GM19397 (cell line): ENCODE measurements at regions not wholly inside any gene's neighbourhood (a gene's known extent, or its start where the extent isn't known, plus 50 kb on each side); places are given as distances from the start of the nearest gene placed in this dataset.

Source experiments
- ATAC-seq: cut with Tn5 transposase; IDR thresholded peaks from one replicate; pipeline ENCODE4 v1.9.1; 2021; ENCODE audit warnings: mild to moderate bottlenecking, moderate library complexity; ENCODE audit not compliant: unreplicated experiment

DNA sequence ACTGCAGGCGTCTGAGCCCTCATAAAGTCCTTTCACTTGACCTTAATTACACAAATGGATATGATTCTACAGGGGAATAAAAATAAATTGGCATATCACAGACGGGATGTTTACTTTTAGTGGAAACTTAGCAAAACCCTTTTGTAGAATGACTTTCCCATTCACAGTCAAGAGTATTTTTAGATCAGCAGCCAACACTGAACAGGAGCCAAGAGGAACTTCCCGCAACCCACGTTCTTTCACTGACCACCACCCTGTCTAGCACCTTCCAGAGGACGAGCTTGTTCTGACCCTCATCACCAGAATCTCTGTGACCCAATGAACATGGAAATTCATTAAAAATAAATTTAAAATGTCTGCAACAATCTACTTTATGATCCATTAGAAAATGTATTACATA lies 119.0 kb upstream of the SNTG2 start:
- no peak for ATAC-seq

DNA sequence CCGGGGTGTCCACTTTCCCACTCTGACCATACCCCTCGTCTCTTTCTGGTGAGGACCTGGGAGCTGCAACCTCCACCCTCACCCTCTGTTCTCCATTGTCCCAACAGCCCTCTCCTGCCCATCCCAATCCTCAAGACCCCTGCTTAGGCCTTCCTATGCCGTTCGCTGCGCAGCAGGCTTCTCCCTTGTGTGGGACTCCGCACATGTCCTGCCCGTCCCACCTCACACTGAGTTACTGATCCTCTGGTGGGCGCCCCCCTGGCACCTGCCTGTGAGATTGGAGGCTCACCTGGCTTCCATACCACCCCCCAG lies 119.5 kb upstream of the SNTG2 start:
- ATAC-seq = no peak

DNA sequence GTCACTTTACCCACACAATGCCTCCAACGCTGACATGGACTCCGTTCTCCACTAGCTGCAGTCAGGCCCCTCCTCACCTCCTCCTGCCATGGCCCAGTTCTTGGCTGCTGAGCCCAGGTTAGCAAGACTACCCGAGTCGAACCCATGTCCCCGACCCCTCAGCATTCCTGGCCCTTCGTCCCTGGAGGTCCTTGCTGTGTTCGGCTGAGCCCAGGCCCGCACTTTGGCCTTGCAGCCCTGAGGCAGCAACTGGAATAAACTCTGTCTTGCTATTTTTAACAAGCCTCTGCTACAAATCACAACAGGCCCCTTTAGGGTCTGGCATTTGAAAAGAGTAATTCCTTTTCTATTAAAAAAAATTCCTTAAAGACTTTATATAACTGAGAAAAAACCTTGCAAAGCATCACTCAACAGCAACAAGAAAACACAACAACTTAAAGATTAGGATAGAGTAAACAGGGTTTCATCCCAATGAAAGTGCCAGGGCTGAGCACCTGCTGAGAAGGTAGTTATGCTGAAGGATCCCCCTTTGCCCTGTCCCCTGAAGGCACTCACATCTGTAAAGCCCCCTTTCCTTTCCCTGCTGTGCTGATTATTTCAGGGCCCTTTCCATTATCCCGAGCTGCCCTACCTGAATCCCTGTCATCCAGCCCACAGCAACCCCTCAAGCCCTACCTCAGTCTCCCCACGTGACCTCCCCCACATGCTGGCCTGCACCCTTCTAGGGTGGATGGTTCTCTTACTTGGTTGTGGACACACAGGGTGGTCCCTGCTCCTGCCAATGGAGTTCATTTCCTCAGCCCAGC lies 120.0 kb upstream of the SNTG2 start:
- ATAC-seq = no peak

DNA sequence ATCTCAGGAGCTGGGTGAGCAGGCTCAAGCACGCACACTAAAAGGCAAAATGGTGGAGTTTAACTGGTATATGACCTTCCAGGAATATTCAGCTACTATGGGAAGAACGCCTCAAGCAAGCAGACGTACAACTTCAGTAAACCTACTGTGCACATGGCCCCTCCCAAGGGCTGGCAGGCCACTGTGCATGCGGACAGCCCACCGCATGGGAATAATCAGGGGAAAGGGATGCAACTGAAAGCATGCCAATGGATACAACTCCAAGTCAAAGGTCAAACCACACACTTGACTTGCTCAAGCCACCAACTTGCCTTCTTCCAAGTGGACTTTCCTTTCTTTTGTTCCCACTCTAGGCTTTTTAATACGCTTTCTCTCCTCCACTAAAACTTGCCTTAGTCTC lies 121.6 kb upstream of the SNTG2 start:
- no peak for ATAC-seq

DNA sequence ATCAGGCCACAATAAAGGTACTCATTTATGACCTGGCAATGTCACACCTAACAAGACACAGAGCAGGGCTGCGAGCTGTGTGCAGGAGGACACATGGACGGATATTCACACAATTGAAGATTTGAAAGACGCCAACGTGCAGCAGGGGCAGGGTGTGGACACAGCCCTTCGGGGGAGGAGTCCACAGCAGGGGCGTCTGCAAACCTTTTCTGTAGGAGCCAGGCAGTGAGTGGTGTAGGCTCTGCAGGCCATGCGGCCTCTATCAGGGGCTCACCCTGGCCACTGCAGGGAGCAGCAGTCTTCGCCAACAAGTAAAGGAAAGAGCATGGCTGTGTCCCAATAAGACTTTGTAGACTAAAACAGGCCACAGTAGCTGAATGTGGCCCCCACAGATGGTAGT lies 125.7 kb upstream of the SNTG2 start:
- ATAC-seq = no peak

DNA sequence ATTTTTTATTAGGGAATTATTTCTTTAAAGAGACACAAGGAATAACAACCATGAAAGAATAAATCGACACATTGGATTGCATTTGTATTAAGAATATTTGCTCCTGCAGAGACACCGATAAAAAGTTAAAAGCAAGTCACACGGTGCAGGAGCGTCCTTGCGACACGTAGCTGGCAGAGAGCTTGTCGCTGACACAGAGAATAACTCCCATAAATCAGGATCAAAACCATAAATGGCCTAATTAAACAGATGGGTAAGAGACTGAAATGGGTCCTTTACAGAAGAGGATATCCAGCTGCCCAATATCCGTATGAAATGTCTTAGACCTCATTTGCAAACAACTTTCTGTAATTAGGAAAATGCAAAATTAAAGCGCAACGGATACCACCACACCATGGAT lies 126.1 kb upstream of the SNTG2 start:
- ATAC-seq = no peak

DNA sequence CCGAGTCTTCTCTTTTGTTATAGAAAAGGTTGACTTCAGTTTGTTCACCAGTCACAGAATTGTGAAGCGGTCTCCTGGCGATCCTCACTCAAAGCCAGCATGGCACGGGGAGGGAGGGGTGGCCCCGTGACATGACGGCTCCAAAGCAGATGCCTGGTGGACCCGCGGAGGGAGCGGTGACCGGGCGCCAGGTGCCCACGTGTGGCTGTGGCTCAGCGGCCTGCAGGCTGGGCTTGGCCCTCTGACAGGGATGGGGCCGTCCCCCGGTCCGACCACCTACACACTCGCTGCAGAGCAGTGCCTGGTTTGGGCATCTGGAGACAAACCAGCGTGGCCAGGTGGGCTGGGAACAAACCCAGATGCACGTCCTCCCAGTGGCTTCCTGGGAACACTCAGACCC lies 129.1 kb upstream of the SNTG2 start:
- ATAC-seq = no peak

DNA sequence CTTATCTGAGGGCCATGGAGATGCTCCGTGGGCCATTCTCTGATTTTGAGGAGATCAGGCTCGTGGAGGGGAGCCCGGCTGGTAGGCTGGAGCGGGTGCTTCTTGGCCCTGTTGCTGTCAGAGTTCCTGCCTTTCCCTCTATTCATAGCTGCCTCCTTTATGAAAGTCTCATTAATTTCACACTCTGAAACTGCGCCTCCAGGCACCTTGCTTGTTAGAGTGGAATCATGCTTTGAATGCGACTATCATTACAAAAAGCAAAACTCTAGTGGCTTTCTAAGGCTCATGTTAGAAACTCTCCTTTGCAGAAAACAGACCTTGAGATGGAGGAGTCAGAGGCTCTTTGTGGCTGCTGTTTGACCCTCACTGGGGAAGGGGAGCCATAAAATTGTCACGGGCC lies 131.0 kb upstream of the SNTG2 start:
- no peak for ATAC-seq

DNA sequence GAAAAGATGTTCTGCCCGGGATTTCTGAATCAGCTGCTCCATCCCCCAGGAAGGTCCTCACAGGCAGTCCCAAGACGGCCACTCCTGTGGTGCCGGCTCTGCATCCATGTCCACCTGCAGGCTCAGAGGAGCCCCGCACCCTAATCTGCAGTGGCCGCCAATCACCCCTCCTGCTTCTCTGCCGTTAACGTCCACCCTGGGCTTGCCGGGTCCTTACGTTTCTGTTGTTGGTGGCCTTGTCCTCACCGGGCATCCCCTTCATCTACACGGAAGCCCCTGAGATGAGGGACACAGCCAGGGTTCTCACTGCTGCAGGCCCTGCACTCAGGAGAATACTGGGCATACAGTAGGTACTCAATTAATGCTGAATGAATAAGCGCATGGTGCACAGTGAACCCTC lies 131.5 kb upstream of the SNTG2 start:
- no peak for ATAC-seq

DNA sequence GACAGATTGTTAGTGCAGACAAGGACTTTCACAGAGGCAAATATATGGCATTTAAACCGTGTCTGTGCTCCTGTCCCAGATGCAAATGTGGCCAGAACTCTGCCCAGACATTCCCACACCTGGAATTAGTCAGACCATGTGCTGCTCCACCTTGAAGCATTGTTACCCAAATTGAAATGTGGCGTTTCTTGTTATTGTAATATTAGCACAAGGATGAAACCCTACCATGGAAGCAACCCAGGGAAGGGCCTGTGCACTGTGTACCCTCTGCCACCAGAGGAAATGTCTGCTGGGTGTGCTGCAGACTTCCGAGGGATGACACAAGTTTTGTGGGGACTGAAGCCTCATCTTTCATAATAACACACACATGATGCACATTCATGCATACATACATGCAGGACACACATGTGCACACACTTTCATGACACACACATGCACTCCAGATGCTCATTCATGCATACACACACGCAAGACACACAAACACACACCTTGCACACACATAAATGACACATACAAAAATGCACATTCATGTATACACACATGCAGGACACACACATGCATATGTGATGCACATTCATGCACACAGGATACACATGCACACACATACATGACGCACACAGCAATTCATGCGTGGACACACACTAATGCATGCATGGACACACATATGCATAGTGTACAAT lies 133.2 kb upstream of the SNTG2 start:
- no peak for ATAC-seq

DNA sequence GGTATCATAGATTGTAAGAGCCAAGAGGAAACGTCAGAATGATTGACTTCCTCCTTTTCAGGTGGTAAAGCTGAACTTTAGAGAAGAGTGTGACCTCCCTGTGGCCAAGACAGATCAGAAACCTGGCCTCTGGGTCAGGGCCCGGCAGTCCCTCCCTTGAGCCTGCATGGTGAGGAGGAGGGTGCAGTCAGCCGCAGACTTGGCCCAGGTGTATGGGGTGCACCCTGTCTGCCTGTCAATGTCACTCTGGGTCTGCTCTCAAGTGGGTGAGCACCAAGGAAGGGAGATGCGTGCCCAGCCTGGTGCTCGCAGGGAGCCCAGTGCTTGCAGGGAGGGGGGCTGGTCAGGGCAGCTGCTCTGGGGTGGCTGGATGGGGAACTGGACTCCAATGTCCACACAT lies 134.4 kb upstream of the SNTG2 start:
- ATAC-seq = no peak

DNA sequence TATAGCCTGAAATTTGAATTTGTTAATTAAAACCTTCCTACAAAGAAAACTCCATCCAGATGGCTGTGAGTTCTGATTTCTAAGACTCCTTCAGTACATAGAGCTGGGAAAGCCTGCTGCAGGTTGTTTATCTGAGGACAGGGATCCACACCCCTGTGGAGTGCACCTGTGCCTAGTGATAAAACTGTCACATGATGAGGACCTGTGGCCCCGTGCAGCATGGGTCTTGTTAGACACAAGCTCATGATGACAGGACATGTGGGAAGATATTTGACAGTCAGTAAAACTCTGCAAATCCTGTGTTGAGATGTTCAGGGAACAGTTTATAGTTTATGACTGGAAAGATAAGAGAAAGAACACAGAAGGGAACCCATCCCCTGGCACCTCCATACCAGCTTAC lies 133.2 kb upstream of the TMEM18 start:
- ATAC-seq = no peak

DNA sequence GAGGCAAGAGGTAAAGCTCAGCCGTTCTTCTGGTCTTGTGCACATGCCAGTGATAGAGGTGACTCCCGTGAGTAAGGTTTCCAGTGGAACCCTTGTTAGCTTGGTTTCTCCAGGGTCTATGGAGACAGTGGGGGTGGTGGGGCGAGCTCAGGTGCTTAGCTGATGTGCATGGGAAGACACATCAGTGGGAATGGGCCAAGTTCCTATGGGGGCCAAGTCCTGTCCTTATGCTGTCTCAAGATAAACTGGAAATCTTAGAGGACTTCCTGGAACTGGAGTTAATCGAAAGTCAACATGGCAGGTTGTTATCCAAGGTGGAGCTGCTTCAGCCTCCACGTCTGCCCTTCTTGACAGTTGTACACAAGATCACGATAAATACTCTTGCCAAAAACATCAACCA lies 130.1 kb upstream of the TMEM18 start:
- no peak for ATAC-seq

DNA sequence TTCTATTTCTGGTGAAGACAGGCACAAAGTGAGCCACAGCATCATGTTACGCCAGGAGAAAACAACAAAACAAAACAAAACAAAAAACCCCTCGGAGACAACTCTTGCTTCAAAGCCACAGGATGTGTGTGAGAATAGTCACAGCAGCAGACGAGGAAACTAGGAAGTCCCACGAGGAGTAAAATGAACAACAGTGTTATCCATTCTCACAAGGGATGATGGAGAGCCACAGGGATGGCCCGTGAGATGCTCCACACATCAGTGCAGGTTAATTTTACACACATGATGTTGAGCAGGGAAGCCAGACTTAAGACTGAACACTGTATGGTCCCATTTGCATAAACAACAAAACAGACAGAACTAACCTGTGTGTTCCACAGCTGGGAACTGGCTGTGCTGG lies 128.5 kb upstream of the TMEM18 start:
- no peak for ATAC-seq

DNA sequence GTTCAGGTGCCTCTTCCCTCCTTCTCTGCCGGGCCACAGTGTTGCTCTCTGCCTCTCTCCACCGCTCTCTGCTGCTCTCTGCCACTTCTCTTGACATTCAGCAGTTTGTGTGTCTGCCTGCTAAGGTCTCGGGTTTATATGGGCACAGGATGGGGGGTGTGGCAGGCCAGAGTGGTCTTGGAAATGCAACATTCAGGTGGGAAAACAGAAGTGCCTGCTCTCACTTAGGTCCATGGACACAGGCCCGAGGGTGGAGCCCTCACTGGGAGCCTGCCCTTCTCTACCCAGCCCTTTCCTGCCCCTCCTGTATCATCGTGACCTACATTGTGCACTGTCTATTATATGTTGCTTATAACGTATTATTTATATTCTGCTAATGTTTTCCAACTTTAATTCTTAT lies 120.8 kb upstream of the TMEM18 start:
- no peak for ATAC-seq

DNA sequence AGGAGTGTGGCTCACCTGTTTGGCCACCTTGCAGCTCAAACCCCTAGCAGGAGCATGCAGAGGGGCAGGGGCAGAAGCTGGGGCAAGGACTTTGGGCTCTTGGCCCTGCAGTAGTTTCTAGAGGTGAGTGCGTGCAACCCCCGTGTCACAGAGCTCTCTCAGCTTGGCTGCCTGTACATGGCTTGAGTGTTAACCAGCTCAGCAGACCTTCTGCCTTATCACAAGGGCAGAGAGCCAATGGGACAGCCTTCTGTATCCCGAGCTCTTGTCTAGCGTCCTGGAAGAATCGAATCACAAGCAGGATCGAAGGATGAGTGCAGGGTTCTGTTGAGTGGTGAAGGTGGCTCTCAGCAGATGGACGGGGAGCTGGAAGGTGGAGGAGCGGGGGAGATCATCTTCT lies 120.3 kb upstream of the TMEM18 start:
- no peak for ATAC-seq

DNA sequence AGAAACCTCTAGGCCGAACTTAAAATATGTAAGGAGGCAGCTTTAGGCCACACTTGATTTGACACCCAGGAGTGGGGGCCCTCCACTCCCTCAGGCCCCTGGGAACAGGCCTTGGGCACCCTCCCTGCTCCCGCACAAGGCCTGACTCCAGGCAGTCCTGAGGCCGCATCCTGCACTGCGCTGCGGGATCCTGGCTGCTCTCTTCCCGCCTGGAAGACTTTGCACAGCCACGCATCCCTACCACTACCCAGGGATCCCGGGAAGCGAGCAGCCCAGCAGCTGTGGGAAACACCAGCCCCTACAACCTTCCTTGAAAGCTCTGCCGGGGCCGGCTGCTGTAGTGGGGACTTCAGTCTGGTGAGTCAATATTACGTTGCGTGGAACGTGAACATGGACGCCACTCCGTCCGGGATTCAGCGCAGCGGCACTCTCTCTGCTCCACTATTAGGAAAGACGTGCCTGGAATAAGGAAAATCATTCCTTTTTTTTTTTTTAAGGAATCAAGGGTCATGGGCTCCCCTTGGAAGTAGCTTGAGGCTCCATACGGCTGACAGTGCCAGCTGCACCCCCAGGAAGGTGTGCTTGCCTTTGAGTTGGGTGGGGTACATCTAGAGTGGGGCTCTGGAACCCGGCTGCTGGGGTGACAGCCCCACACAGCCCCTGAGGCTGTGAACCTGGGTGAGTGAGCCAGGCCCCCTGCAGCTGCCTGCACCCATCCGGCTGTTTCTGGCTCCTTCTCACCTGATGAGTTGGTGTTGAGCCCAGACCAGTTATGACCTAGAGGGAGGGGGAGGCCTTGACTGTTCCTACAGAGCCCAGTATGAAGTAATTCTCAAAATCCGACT lies 119.2 kb upstream of the TMEM18 start:
- no peak for ATAC-seq

DNA sequence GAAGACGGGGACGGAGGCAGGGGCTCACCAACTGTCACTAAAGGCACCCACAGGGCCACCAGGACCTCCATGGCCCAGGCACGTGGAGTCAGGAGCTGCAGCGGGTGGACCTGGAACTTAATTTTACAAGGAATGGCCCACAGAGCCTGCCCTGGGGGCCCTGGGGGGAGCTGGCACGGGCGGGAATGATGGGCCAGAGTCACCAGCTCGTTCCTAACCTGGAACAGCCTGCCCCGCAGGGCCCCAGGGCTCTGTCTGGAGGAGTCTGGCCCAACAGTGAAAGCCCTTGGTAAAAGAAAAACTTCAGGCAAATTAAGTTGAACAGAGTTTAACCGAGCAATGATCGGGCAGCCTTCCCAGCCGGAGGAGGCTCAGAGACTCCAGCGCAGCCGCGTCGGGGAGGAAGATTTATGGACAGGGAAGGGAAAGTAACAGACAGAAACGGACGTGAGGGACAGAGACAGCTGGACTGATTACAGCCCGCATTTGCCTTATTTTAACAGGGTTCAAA lies 118.4 kb upstream of the TMEM18 start:
- no peak for ATAC-seq

DNA sequence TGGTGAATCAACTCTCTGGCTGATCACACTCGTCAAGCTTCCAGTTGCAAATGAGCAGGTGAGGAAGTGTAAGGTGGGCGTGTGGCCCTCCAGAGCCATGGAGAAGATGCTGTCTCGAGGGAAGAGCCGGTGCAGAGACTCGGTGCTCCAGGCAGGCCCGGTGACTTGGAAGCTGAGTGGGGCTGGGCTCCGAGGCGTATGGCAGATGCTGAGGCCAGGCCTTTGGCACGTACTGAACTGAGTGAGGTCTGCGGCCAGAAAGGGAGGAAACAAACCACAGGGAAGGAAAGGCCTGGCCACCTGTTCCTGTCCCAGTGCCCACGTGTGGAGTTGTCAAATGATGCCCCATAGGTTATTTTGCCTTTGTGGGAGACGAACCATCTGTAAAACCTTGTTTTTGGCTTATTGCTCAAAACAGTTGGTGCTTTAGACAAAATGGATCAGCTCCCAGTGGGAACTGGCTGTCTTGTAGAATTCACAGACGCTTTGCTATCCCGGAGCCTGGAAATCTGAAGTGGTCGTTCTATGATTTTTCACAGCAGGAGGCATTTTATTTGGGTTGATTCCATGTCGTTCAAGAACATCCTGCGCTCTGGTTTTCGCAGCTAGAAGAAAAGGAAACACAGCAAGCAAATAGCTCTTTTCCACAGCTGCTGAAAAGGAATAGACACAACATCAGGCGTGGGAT lies 117.5 kb upstream of the TMEM18 start:
- ATAC-seq = no peak

DNA sequence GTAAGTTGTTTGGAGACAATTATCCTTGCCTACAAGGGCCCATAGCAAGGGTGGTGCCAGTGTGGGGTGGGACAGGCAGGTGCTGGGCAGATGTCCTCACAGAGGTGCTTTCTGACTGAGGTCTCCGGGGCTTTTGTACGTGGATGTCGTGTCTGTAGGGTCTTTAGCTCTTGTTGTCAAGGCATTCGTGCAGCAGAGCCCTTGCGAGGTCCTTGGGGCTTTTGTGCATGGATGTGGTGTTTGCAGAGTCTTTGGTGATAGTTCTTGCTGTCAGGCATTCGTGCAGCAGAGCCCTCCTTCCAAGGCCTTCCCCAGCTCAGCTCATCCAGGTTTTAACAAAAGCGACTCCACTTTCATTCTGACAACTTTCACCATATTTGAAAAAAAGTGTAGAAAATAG lies 116.0 kb upstream of the TMEM18 start:
- ATAC-seq = no peak

DNA sequence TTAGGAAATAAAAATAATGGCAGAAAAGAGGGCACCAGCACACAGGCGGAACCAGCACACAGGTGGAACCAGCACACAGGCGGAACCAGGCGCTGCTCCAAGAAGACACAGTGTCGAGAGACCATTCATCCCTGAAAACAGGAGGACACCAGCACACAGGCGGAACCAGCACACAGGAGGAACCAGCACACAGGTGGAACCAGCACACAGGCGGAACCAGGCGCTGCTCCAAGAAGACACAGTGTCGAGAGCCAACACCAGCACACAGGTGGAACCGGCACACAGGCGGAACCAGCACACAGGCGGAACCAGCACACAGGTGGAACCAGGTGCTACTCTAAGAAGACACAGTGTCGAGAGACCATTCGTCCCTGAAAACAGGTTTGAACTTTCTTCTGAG lies 115.5 kb upstream of the TMEM18 start:
- ATAC-seq = no peak
